ENCODE measurements at regions not wholly inside any gene's neighbourhood (a gene's known extent, or its start where the extent isn't known, plus 50 kb on each side); places are given as distances from the start of the nearest gene placed in this dataset.

GRCh38 chr5:6184481-6184880 lies 193.9 kb downstream of the MED10 start:
- Histone ChIP-seq H3K27ac (no peak overlapping the region), H3F3A (ENCODE audit: insufficient read depth) (no peaks in the 10 kb centered on the region), H3K4me2 (ENCODE audit: unreplicated experiment) (no peak overlapping the region), H2AFZ (no peak overlapping the region), H3K4me3 (no peak overlapping the region), H3K4me1 (ENCODE audit: insufficient read depth) (no peaks in the 10 kb centered on the region), H3K36me3 (ENCODE audit: low read depth) (no peaks in the 10 kb centered on the region), H3K79me2 (ENCODE audit: insufficient read depth) (no peaks in the 10 kb centered on the region), H3K27me3 (replicated peaks; ENCODE audit: insufficient read depth) (no peaks in the 10 kb centered on the region; the same call in 1 of the 2 replicates), H3K9me2 (ENCODE audit: insufficient read depth) (no peaks in the 10 kb centered on the region), H3K9me3 (ENCODE audit: low read depth) (no peaks in the 10 kb centered on the region), H3K9ac (no peak overlapping the region), H4K20me1 (ENCODE audit: insufficient read depth) (no peaks in the 10 kb centered on the region)
- in situ Hi-C loops (cut with MboI): no loop called here
- TF ChIP-seq EZH2phosphoT487 (IDR thresholded peaks at IDR 0.05; ENCODE audit: insufficient read depth, low read depth) (no peak), EZH2 (IDR thresholded peaks at IDR 0.05; ENCODE audit: insufficient read depth, poor library complexity, severe bottlenecking) (no peak)
- WGBS, 2 experiments (ENCODE audit: low coverage in 1 of 2, low lambda C conversion rate in 2 of 2, missing lambda C conversion rate in 2 of 2): 17 to 28% methylated on average over 1 of the region's 1 CpG
- DNase-seq: no peak

DNA sequence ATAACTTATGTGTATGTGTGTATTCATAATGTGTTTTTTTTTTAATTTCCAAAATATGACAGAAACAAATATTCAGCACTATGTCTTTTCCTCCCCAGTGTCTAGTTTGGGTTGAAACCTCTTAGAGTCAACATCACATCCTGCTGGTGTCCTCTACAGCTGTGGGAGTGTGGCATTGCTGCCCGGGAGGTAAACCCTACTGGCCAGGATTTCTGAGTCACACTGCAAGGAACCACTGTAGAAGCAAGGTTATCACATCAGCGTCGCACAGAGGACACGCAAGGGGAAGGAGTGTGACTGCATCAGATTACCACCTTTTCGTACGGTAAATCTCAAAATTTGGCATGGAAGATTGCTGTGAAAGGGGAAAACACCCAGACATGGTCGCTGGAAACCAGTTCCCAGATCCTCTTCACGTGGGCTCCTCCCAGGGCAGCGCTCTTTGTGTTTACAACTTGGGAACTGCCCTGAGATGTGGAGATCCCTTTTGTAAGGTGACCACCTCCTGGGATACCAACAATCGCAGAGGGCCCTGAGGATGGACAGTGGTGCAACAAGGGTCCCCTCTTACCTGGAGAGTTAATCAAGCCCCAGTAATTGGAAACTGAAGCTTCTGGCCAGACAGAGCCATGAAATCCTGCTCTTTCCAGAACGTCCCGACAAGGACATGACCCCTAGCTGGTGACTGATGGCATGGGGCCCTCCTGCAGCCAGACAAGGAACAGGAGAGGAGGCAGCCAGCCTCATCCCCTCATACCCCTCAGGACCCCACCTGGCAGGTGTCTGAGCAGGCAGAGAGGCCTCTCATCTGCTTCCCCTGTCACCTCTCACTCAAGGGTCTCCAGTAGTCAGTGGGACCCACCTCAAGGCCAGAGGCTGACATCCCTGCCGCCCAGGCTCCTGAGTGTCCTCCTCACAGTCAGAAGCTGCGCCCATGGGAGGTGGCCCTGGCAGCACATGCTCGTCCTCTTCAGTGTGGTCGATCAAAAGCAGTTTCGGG lies 194.7 kb downstream of the MED10 start:
- H3K4me2 ChIP-seq (ENCODE audit: unreplicated experiment): no peak overlapping the region
- no peaks in the 10 kb centered on the region for H3K9me2 ChIP-seq (ENCODE audit: insufficient read depth)
- in situ Hi-C loops (cut with MboI): no loop called here
- no peaks in the 10 kb centered on the region for H3K36me3 ChIP-seq (ENCODE audit: low read depth)
- H3K9ac ChIP-seq: no peak overlapping the region
- TF ChIP-seq EZH2phosphoT487 (IDR thresholded peaks at IDR 0.05; ENCODE audit: insufficient read depth, low read depth): no peak
- no peak for TF ChIP-seq EZH2 (IDR thresholded peaks at IDR 0.05; ENCODE audit: insufficient read depth, poor library complexity, severe bottlenecking)
- H3K9me3 ChIP-seq (ENCODE audit: low read depth): no peaks in the 10 kb centered on the region
- H3K79me2 ChIP-seq (ENCODE audit: insufficient read depth): no peaks in the 10 kb centered on the region
- H4K20me1 ChIP-seq (ENCODE audit: insufficient read depth): no peaks in the 10 kb centered on the region
- H2AFZ ChIP-seq: no peak overlapping the region
- H3K4me3 ChIP-seq: no peak overlapping the region
- no peaks in the 10 kb centered on the region for H3F3A ChIP-seq (ENCODE audit: insufficient read depth)
- no peak for DNase-seq
- H3K27me3 ChIP-seq (replicated peaks; ENCODE audit: insufficient read depth): no peaks in the 10 kb centered on the region; the same call in 1 of the 2 replicates
- H3K27ac ChIP-seq: no peak overlapping the region
- WGBS, 2 experiments (ENCODE audit: low coverage in 1 of 2, low lambda C conversion rate in 2 of 2, missing lambda C conversion rate in 2 of 2): 32 to 37% methylated on average over 17 of the region's 17 CpGs
- H3K4me1 ChIP-seq (ENCODE audit: insufficient read depth): no peaks in the 10 kb centered on the region

DNA sequence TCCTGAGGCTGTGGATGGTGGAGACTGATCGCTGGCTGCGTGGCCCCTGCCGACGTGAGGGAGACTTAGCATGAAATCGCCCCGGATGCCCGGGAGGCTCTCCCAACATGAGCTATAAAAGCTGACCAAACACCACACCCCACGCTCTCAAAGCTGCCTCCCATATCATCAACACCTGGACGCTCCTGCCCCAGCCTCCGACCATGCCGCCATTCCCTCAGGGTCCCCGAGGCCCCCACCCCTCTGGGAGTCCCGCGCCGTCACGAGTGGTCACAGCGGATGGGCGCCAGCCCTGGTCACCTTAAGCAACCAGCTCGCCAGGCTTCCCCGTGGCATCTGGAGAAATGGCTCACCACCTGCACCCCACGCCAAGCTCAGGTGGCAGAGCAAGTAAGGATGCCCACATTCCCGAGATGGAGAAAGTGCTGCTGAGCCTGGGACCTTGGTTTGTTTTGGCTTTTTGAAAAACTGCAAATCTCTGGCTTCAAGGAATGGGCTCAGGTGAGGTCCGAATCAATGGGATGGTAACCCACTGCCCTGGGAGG lies 196.0 kb downstream of the MED10 start:
- H3K4me3 ChIP-seq: no peak overlapping the region
- no peak for TF ChIP-seq EZH2 (IDR thresholded peaks at IDR 0.05; ENCODE audit: insufficient read depth, poor library complexity, severe bottlenecking)
- TF ChIP-seq EZH2phosphoT487 (IDR thresholded peaks at IDR 0.05; ENCODE audit: insufficient read depth, low read depth): no peak
- no peaks in the 10 kb centered on the region for H3K79me2 ChIP-seq (ENCODE audit: insufficient read depth)
- in situ Hi-C loops (cut with MboI): no loop called here
- H3K9me2 ChIP-seq (ENCODE audit: insufficient read depth): no peaks in the 10 kb centered on the region
- WGBS, 2 experiments (ENCODE audit: low coverage in 1 of 2, low lambda C conversion rate in 2 of 2, missing lambda C conversion rate in 2 of 2): 39 to 45% methylated on average over 22 to 23 of the region's 23 CpGs
- H4K20me1 ChIP-seq (ENCODE audit: insufficient read depth): no peaks in the 10 kb centered on the region
- no peak for DNase-seq
- no peaks in the 10 kb centered on the region for H3K4me1 ChIP-seq (ENCODE audit: insufficient read depth)
- H3K27me3 ChIP-seq (replicated peaks; ENCODE audit: insufficient read depth): no peaks in the 10 kb centered on the region; the same call in 1 of the 2 replicates
- H3F3A ChIP-seq (ENCODE audit: insufficient read depth): no peaks in the 10 kb centered on the region
- H3K4me2 ChIP-seq (ENCODE audit: unreplicated experiment): no peak overlapping the region
- no peak overlapping the region for H2AFZ ChIP-seq
- no peaks in the 10 kb centered on the region for H3K36me3 ChIP-seq (ENCODE audit: low read depth)
- H3K9me3 ChIP-seq (ENCODE audit: low read depth): no peaks in the 10 kb centered on the region
- no peak overlapping the region for H3K9ac ChIP-seq
- no peak overlapping the region for H3K27ac ChIP-seq

DNA sequence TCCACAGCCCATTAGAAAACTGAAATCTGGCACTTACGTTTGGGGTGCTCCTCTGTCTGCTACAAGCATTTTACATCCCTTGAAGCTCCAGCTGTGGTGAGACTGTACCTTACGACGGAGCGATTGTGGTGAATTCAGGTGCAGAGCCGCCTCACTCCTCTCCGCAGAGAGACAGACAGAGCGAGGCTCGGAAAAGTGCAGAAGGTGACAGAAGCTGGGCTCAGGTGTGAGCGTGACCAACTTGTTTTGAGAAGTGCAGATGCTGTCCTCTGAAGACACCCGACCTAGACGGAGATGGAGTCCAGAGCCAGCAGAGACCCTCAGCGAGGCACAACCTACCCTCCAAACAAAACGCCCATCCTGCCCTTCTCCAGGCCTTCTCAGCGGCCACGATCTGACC lies 196.5 kb downstream of the MED10 start:
- H3K9ac ChIP-seq: no peak overlapping the region
- 35 to 47% methylated on average over 14 to 15 of the region's 15 CpGs for WGBS, 2 experiments (ENCODE audit: low coverage in 1 of 2, low lambda C conversion rate in 2 of 2, missing lambda C conversion rate in 2 of 2)
- H3K9me2 ChIP-seq (ENCODE audit: insufficient read depth): no peaks in the 10 kb centered on the region
- TF ChIP-seq EZH2 (IDR thresholded peaks at IDR 0.05; ENCODE audit: insufficient read depth, poor library complexity, severe bottlenecking): no peak
- no peak for TF ChIP-seq EZH2phosphoT487 (IDR thresholded peaks at IDR 0.05; ENCODE audit: insufficient read depth, low read depth)
- H3F3A ChIP-seq (ENCODE audit: insufficient read depth): no peaks in the 10 kb centered on the region
- H3K27me3 ChIP-seq (replicated peaks; ENCODE audit: insufficient read depth): no peaks in the 10 kb centered on the region; the same call in 1 of the 2 replicates
- H3K27ac ChIP-seq: no peak overlapping the region
- in situ Hi-C loops (cut with MboI): no loop called here
- H3K4me3 ChIP-seq: no peak overlapping the region
- H3K4me1 ChIP-seq (ENCODE audit: insufficient read depth): no peaks in the 10 kb centered on the region
- H3K79me2 ChIP-seq (ENCODE audit: insufficient read depth): no peaks in the 10 kb centered on the region
- no peaks in the 10 kb centered on the region for H3K9me3 ChIP-seq (ENCODE audit: low read depth)
- no peak overlapping the region for H2AFZ ChIP-seq
- H4K20me1 ChIP-seq (ENCODE audit: insufficient read depth): no peaks in the 10 kb centered on the region
- no peaks in the 10 kb centered on the region for H3K36me3 ChIP-seq (ENCODE audit: low read depth)
- no peak overlapping the region for H3K4me2 ChIP-seq (ENCODE audit: unreplicated experiment)
- no peak for DNase-seq

All from GM23248 (cell line).